ENCODE measurements at regions not wholly inside any gene's neighbourhood (a gene's known extent, or its start where the extent isn't known, plus 50 kb on each side); places are given as distances from the start of the nearest gene placed in this dataset.

DNA sequence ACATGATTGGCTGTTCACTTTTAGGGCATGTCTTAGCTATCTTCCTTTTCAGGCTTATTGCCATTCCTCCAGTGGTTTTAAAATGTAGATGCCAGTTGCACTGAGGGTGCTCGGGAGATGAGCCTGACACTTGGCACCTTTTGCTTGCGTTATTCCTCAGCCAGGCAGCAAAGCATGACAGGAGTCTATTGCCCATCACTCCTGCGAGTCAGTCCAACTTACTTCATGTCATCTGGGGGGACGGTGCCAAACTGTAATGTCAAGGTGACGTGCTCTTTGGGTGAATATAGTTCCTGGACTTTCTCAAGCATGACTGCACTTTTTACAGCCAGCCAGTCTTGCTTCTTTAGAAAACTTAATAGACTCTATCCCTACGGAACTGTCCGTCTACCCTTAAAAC, 406.0 kb upstream of the C2CD4B start:
- H3K79me2 ChIP-seq (ENCODE audit: insufficient read depth, low read depth, low read length) = no peaks in the 10 kb centered on the region
- H4K20me1 ChIP-seq (ENCODE audit: insufficient read depth, low read length) = no peaks in the 10 kb centered on the region
- no peak for TF ChIP-seq EZH2phosphoT487 (IDR thresholded peaks at IDR 0.05; ENCODE audit: borderline replicate concordance, low read depth, low read length)
- no peaks in the 10 kb centered on the region for H3K9me2 ChIP-seq (ENCODE audit: insufficient read depth, low read length)
- no peaks in the 10 kb centered on the region for H3K9me3 ChIP-seq (ENCODE audit: low read length)
- H2AFZ ChIP-seq (ENCODE audit: low read length) = no peak overlapping the region
- no peak overlapping the region for H3K4me3 ChIP-seq (ENCODE audit: low read depth, low read length, poor library complexity, severe bottlenecking)
- no TSS peak for BruUV-seq (replicated peaks)
- no peak overlapping the region for H3K27ac ChIP-seq (ENCODE audit: low read depth, low read length, poor library complexity, severe bottlenecking)
- no peaks in the 10 kb centered on the region for H3K36me3 ChIP-seq (ENCODE audit: insufficient read depth, low read length)
- H3K4me2 ChIP-seq (ENCODE audit: low read length) = no peak overlapping the region
- no peak for DNase-seq (ENCODE audit: low spot score)
- POLR2A ChIA-PET = interaction anchor here (1.7 kb wide), 1 partner anchor 17 kb away, joined by 4 read pairs; no protein-coding TSS in a partner anchor
- peaks cover 37% of the 10 kb centered on the region for H3K4me1 ChIP-seq (ENCODE audit: insufficient read depth, low read length, poor library complexity, severe bottlenecking)
- intact Hi-C loops (cut with micrococcal nuclease; ENCODE audit: unreplicated experiment) = no loop called here
- CTCF ChIA-PET (ENCODE audit: unreplicated experiment) = no interaction called here

DNA sequence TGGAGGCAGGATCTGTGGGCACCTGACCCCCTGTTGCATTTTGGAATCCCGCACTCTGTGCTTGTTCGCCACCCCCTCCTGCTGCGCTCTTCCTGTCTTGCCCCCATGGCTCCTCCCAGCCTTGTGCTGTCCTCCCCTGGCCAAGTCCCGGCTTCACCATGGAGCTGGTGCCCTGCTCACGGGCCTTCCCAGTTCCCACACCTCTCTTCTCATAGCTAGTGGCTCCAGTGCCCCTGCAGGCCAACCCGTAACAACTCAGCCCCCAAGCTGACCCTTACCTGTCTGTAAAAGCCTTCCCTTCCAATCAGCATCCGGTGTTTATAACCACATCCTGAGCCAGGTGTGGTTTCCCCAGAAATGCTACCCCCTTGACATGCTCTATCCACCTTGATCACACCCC, 407.7 kb upstream of the C2CD4B start:
- no peak for TF ChIP-seq EZH2phosphoT487 (IDR thresholded peaks at IDR 0.05; ENCODE audit: borderline replicate concordance, low read depth, low read length)
- TF ChIP-seq, protein P1, sequence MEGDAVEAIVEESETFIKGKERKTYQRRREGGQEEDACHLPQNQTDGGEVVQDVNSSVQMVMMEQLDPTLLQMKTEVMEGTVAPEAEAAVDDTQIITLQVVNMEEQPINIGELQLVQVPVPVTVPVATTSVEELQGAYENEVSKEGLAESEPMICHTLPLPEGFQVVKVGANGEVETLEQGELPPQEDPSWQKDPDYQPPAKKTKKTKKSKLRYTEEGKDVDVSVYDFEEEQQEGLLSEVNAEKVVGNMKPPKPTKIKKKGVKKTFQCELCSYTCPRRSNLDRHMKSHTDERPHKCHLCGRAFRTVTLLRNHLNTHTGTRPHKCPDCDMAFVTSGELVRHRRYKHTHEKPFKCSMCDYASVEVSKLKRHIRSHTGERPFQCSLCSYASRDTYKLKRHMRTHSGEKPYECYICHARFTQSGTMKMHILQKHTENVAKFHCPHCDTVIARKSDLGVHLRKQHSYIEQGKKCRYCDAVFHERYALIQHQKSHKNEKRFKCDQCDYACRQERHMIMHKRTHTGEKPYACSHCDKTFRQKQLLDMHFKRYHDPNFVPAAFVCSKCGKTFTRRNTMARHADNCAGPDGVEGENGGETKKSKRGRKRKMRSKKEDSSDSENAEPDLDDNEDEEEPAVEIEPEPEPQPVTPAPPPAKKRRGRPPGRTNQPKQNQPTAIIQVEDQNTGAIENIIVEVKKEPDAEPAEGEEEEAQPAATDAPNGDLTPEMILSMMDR (conservative IDR thresholded peaks at IDR 0.05; ENCODE audit: low read length) = no peak
- Histone ChIP-seq H3K9me2 (ENCODE audit: insufficient read depth, low read length) (no peaks in the 10 kb centered on the region), H3K4me2 (ENCODE audit: low read length) (peak overlapping the region; percentile 58), H3K79me2 (ENCODE audit: insufficient read depth, low read depth, low read length) (no peaks in the 10 kb centered on the region), H3K9me3 (ENCODE audit: low read length) (no peaks in the 10 kb centered on the region), H3K4me3 (ENCODE audit: low read depth, low read length, poor library complexity, severe bottlenecking) (no peak overlapping the region), H3K36me3 (ENCODE audit: insufficient read depth, low read length) (no peaks in the 10 kb centered on the region), H3K27ac (ENCODE audit: low read depth, low read length, poor library complexity, severe bottlenecking) (no peak overlapping the region), H2AFZ (ENCODE audit: low read length) (no peak overlapping the region), H3K4me1 (ENCODE audit: insufficient read depth, low read length, poor library complexity, severe bottlenecking) (peaks cover 37% of the 10 kb centered on the region), H4K20me1 (ENCODE audit: insufficient read depth, low read length) (no peaks in the 10 kb centered on the region)
- DNase-seq (ENCODE audit: low spot score) = no peak
- ChIA-PET POLR2A (interaction anchor here (0.6 to 0.7 kb wide), 2 partner anchors 8 to 10 kb away, joined by 3 read pairs; no protein-coding TSS in a partner anchor), CTCF (ENCODE audit: unreplicated experiment) (no interaction called here)
- intact Hi-C loops (cut with micrococcal nuclease; ENCODE audit: unreplicated experiment) = no loop called here
- no TSS peak for BruUV-seq (replicated peaks)

DNA sequence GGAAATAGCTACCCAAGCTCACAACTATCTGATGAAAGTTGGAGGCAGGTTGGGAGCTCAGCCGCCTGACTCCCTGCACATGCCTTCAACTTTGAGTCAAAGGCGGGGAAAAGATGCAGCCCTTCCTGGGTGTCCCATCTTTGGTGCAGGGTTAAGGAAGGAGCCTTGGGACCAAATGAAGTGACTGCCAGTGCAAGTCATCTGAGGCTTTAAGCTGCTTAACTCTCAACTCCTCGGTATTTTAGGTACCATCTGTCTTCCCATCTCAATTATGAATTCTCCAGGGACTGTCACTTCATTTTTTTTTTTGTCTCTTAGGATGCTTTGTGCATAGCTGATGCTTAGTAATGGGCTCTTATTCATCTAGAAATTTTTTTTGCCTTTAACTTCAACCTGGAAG, 408.8 kb upstream of the C2CD4B start:
- TF ChIP-seq, protein P1 (conservative IDR thresholded peaks at IDR 0.05; ENCODE audit: low read length) = no peak
- no peak for TF ChIP-seq EZH2phosphoT487 (IDR thresholded peaks at IDR 0.05; ENCODE audit: borderline replicate concordance, low read depth, low read length)
- Histone ChIP-seq H3K9me3 (ENCODE audit: low read length) (no peaks in the 10 kb centered on the region), H3K36me3 (ENCODE audit: insufficient read depth, low read length) (no peaks in the 10 kb centered on the region), H3K9me2 (ENCODE audit: insufficient read depth, low read length) (no peaks in the 10 kb centered on the region), H3K4me1 (ENCODE audit: insufficient read depth, low read length, poor library complexity, severe bottlenecking) (peaks cover 42% of the 10 kb centered on the region), H3K27ac (ENCODE audit: low read depth, low read length, poor library complexity, severe bottlenecking) (no peak overlapping the region), H3K4me2 (ENCODE audit: low read length) (peak overlapping the region; percentile 58), H3K4me3 (ENCODE audit: low read depth, low read length, poor library complexity, severe bottlenecking) (peak overlapping the region; percentile 9), H4K20me1 (ENCODE audit: insufficient read depth, low read length) (no peaks in the 10 kb centered on the region), H2AFZ (ENCODE audit: low read length) (no peak overlapping the region), H3K79me2 (ENCODE audit: insufficient read depth, low read depth, low read length) (no peaks in the 10 kb centered on the region)
- ChIA-PET CTCF (ENCODE audit: unreplicated experiment) (no interaction called here), POLR2A (interaction anchor here (0.6 to 0.7 kb wide), 5 partner anchors 14 to 859 kb away, joined by 3 to 5 read pairs (median 4); no protein-coding TSS in a partner anchor)
- no TSS peak for BruUV-seq (replicated peaks)
- intact Hi-C loops (cut with micrococcal nuclease; ENCODE audit: unreplicated experiment) = no loop called here
- no peak for DNase-seq (ENCODE audit: low spot score)
